ENCODE measurements at regions not wholly inside any gene's neighbourhood (a gene's known extent, or its start where the extent isn't known, plus 50 kb on each side); places are given as distances from the start of the nearest gene placed in this dataset.
A peak's percentile ranks its signal among the peaks of the same experiment; 100 is the strongest.

DNA sequence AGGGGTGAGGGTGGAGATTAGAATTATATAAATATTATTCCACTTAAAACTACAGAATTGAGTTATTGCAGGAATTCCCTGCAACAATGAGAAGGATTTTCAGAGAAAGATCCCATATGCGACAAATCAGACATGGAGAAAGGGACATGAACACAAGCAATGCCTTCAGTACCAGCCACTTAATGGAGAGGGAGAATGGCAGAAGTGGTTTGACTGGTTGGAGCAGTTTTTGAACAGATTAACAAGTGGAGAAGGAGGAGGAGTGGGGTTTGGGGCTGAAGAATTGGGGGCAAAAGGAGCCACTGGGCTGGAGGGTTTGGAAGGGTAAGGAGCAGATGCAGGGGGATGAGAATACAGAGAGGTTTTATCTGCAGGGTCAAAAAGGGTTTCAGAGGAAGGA is 620.9 kb upstream of the PTPRD start:
- Histone ChIP-seq H3K9me3 (ENCODE audit: low read depth) (no peaks in the 10 kb centered on the region), H3K36me3 (no peaks in the 10 kb centered on the region), H3K4me1 (ENCODE audit: low read depth) (peaks cover 19% of the 10 kb centered on the region), H3K27ac (no peak overlapping the region), H3K4me3 (no peak overlapping the region), H3K27me3 (no peaks in the 10 kb centered on the region)
- no peak for DNase-seq (ENCODE audit: low read depth in 1 of 2, low spot score in 1 of 2)
- TF ChIP-seq CTCF (IDR thresholded peaks at IDR 0.05; ENCODE audit: low read depth, low read length), result no peak

- TF ChIP-seq CTCF (IDR thresholded peaks at IDR 0.05; ENCODE audit: low read depth, low read length), result no peak
- Histone ChIP-seq H3K27ac (no peak overlapping the region), H3K4me3 (no peak overlapping the region), H3K36me3 (no peaks in the 10 kb centered on the region), H3K27me3 (no peaks in the 10 kb centered on the region), H3K9me3 (ENCODE audit: low read depth) (no peaks in the 10 kb centered on the region), H3K4me1 (ENCODE audit: low read depth) (peaks cover 19% of the 10 kb centered on the region)
- no peak for DNase-seq (ENCODE audit: low read depth in 1 of 2, low spot score in 1 of 2)
Measured at GRCh38 chr9:11235061-11235460, 622.3 kb upstream of the PTPRD start.

DNA sequence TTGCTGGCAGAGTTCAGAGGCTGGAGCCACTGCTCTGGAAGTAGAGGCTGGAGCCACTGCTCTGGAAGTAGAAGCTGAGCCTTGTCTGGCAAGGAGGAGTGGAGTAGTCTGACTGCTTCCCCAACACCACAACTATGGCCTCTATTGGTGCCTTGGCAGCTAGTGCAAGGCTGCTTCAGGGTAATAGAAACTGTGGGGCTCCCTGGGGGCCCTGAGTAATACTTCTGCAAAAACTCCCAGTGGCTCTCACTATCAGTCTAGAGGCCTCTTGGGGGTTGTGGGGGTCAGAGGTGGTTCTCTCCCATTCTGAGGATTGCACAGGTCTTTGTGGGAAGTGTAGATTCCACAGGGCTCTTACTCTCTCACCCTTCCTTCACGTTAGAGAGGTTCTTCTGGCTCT is 629.0 kb upstream of the PTPRD start:
- Histone ChIP-seq H3K27ac (no peak overlapping the region), H3K36me3 (no peaks in the 10 kb centered on the region), H3K4me1 (ENCODE audit: low read depth) (no peaks in the 10 kb centered on the region), H3K9me3 (ENCODE audit: low read depth) (no peaks in the 10 kb centered on the region), H3K4me3 (no peak overlapping the region), H3K27me3 (no peaks in the 10 kb centered on the region)
- DNase-seq (ENCODE audit: low read depth in 1 of 2, low spot score in 1 of 2), result no peak
- no peak for TF ChIP-seq CTCF (IDR thresholded peaks at IDR 0.05; ENCODE audit: low read depth, low read length)

- no peak for TF ChIP-seq CTCF (IDR thresholded peaks at IDR 0.05; ENCODE audit: low read depth, low read length)
- DNase-seq (ENCODE audit: low read depth in 1 of 2, low spot score in 1 of 2), result peak in 1 of 2 donors; percentile 71
- H3K36me3 ChIP-seq, result no peaks in the 10 kb centered on the region
- H3K27me3 ChIP-seq, result no peaks in the 10 kb centered on the region
- H3K9me3 ChIP-seq (ENCODE audit: low read depth), result no peaks in the 10 kb centered on the region
- H3K4me1 ChIP-seq (ENCODE audit: low read depth), result peaks cover 14% of the 10 kb centered on the region
- H3K27ac ChIP-seq, result peak overlapping the region; percentile 88
- no peak overlapping the region for H3K4me3 ChIP-seq
Measured at GRCh38 chr9:11257992-11258391, 645.2 kb upstream of the PTPRD start.

GRCh38 chr9:11269036-11269435 is 656.2 kb upstream of the PTPRD start:
- Histone ChIP-seq H3K27ac (no peak overlapping the region), H3K4me1 (ENCODE audit: low read depth) (no peaks in the 10 kb centered on the region), H3K4me3 (no peak overlapping the region), H3K27me3 (no peaks in the 10 kb centered on the region), H3K9me3 (ENCODE audit: low read depth) (peaks cover 3% of the 10 kb centered on the region), H3K36me3 (no peaks in the 10 kb centered on the region)
- no peak for TF ChIP-seq CTCF (IDR thresholded peaks at IDR 0.05; ENCODE audit: low read depth, low read length)
- DNase-seq (ENCODE audit: low read depth in 1 of 2, low spot score in 1 of 2), result no peak

DNA sequence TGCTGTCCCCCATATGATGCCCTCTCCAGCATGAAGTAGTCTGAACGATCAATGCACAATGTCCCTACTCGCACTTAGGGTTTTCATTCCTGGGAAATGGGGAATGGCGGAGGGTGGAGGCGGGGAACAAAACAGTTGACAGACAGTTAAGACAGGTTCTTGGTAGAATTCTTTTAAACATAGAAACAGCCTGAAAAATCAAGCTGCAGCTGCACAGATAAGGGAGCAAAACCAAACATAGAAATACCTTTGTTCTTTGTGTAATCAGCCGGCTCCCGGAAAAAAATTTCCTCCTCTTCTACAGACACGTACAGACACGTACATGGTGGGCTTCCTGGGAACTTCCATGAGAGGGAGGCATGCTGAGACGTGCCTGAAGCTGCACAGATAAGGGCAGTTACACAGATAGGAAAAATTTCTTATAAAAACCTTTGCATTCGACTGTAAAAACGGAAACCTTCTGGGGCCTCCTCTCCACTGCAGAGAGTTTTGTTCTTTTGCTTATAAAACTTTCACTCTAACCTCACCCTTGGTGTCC is 662.4 kb upstream of the PTPRD start:
- TF ChIP-seq CTCF (IDR thresholded peaks at IDR 0.05; ENCODE audit: low read depth, low read length), result no peak
- no peaks in the 10 kb centered on the region for H3K36me3 ChIP-seq
- H3K4me3 ChIP-seq, result no peak overlapping the region
- no peaks in the 10 kb centered on the region for H3K9me3 ChIP-seq (ENCODE audit: low read depth)
- H3K4me1 ChIP-seq (ENCODE audit: low read depth), result no peaks in the 10 kb centered on the region
- H3K27me3 ChIP-seq, result no peaks in the 10 kb centered on the region
- DNase-seq (ENCODE audit: low read depth in 1 of 2, low spot score in 1 of 2), result no peak
- H3K27ac ChIP-seq, result no peak overlapping the region
